HEK293T (cell line): ENCODE measurements at regions not wholly inside any gene's neighbourhood (a gene's known extent, or its start where the extent isn't known, plus 50 kb on each side); places are given as distances from the start of the nearest gene placed in this dataset.

Experiments
- ARNT ChIP-seq: fragments of 450-650 bp; IDR thresholded peaks from 2 replicates; pipeline ENCODE4 v1.6.1; 2017; ENCODE audit warnings: mild to moderate bottlenecking
- BHLHE40 ChIP-seq: fragments of 450-650 bp; IDR thresholded peaks from 2 replicates; pipeline ENCODE4 v1.6.1; 2016; ENCODE audit warnings: mild to moderate bottlenecking, moderate library complexity, borderline replicate concordance
- CTBP1 ChIP-seq: fragments of 450-650 bp; IDR thresholded peaks from 2 replicates; pipeline ENCODE4 v1.6.1; 2016; ENCODE audit warnings: borderline replicate concordance
- FOXK2 ChIP-seq: fragments of 450-650 bp; IDR thresholded peaks from 2 replicates; pipeline ENCODE4 v1.6.1; 2016; ENCODE audit warnings: mild to moderate bottlenecking
- FOXM1 ChIP-seq: fragments of 450-650 bp; IDR thresholded peaks from 2 replicates; pipeline ENCODE4 v1.6.1; 2017; ENCODE audit warnings: mild to moderate bottlenecking, borderline replicate concordance
- SP1 ChIP-seq: fragments of 450-650 bp; IDR thresholded peaks from 2 replicates; pipeline ENCODE4 v1.6.1; 2017
- SUZ12 ChIP-seq: fragments of 450-650 bp; IDR thresholded peaks from 2 replicates; pipeline ENCODE4 v1.6.1; 2016; ENCODE audit warnings: mild to moderate bottlenecking
- TARDBP ChIP-seq: fragments of 450-650 bp; IDR thresholded peaks from 2 replicates; pipeline ENCODE4 v1.6.1; 2016

- no peak for TF ChIP-seq FOXM1
- no peak for TF ChIP-seq SUZ12
- no peak for TF ChIP-seq CTBP1
- TF ChIP-seq ARNT, result no peak
- no peak for TF ChIP-seq SP1
- TF ChIP-seq TARDBP, result no peak
- TF ChIP-seq FOXK2, result no peak
- TF ChIP-seq BHLHE40, result no peak
These were observed 694.6 kb downstream of the DNAH5 start for GRCh38 chr5:13249854-13250253.
